GM21825 (cell line): ENCODE measurements at regions not wholly inside any gene's neighbourhood (a gene's known extent, or its start where the extent isn't known, plus 50 kb on each side); places are given as distances from the start of the nearest gene placed in this dataset.
"Not testable (repeated sequence)": the region's sequence is repeated elsewhere in the genome, so short reads cannot be mapped to it uniquely, and the experiment has no call there.

Experiments
- ATAC-seq: cut with Tn5 transposase; IDR thresholded peaks from one replicate; pipeline ENCODE4 v1.9.1; 2021; ENCODE audit warnings: mild to moderate bottlenecking, moderate library complexity; ENCODE audit not compliant: unreplicated experiment

DNA sequence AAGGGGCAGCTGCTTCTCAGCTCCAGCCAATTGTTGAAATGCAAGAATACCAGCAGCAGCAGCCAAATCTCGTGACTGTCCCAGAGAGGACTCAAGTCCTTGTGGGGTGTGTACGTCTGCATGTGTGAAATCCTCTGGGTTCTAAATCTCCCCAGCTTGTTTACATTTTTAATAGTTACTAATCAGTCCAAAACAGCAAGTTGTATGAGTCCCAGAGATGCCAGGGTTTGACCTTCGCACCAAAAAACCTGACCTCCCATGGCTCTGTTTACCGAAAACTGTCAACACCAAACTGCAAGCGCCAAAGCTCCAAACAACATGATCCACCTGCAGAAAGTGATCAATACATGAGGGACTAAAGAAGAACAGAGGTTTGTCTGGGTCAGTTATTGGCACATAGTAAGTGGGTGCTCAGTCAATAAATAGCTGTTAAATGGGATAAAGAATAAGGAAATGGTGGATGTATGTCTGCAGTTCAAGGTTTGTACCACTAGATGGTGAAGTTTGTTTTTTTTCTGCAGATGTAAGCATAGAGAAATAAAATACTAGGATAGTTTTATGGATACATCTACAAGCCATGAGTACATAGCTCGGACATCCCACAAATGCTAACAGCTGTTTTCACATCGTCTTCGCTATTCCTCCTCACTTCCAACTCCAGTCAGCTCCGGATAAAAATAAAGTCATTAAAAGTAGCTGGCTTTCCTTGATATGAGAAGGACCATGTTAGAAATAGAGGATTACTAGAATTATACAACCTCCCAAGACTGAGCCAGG lies 85.3 kb upstream of the ADRB2 start:
- ATAC-seq: peak; percentile 53

- not testable (repeated sequence) for ATAC-seq
These were observed 84.6 kb upstream of the ADRB2 start for GRCh38 chr5:148741766-148742165.

- not testable (repeated sequence) for ATAC-seq
These were observed 82.0 kb upstream of the ADRB2 start for GRCh38 chr5:148744380-148744779.

DNA sequence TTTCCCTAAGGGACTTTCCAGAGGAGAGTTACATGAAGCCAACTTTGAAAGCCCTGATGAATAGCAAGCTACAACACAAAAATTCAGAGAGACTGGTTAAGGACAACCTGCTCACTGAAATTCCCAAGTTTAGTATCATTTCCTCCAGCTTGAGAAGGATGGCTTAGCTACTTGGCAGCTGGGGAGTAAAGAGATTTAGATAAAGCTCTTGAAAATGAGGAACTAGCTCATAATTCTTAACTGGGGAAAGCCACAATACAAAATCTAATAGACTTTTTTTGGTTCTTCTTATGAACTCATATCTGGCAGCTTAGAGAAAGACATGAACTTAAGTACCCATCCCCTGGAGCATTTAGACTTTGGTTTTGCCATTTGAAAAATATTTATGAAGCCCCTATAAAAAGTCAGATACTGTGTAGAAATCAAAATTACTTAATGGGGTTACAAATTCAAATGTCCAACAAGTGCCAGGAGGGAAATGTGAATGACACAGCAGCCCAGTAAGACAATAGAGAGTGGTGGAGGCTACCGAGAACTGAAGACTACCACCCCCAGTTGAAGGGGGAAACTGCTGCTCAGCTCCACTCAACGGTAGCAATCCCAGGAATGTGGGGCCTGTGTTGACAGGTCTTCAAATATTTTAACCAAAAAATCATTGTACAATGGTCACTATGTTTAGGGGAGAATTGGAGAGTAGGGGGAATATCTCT lies 79.4 kb upstream of the ADRB2 start:
- ATAC-seq: peak; percentile 94

- ATAC-seq: no peak
These were observed 78.9 kb upstream of the ADRB2 start for GRCh38 chr5:148747536-148747906.

GRCh38 chr5:148748702-148749392 lies 77.6 kb upstream of the ADRB2 start:
- ATAC-seq: no peak

GRCh38 chr5:148750614-148751013 lies 75.8 kb upstream of the ADRB2 start:
- ATAC-seq: no peak

DNA sequence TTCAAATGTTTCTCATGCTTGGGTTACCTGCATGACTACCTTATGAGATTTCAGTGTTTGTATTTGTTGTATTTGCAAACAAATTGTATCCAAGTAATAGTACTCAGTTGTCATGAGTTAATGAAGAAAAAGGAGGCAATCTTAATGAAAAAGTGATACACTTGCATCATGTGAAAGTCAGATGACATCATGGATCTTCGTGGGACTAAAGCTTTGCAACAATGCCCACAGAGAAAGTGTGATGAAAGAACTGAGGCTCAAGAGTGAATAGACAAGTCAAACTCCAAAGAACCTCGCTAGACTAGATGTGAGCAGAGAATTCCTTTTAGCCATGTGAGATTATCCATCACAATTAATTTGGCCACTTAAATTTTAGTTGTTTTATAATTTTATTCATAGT lies 75.4 kb upstream of the ADRB2 start:
- ATAC-seq: no peak

GRCh38 chr5:148752375-148752774 lies 74.0 kb upstream of the ADRB2 start:
- ATAC-seq: not testable (repeated sequence)

DNA sequence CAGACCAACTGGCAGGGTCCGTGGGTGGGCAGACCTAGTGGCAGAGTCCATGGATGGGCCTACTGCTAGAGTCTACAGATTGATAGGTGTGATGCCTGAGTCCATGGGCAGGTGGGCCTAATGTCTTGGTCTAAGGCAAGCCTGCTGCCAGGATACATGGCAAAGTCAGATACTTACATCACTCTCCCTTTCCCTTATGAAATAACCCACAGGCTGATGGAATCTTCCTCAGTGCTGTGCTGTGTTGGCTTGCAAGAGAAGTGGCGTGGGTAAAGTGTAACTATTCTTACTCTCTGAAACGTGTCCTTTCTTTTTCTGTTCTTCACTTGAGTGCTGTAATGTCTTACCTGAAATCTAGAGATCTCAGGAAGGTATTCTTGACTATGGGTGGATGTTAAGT lies 67.3 kb upstream of the ADRB2 start:
- no peak for ATAC-seq

DNA sequence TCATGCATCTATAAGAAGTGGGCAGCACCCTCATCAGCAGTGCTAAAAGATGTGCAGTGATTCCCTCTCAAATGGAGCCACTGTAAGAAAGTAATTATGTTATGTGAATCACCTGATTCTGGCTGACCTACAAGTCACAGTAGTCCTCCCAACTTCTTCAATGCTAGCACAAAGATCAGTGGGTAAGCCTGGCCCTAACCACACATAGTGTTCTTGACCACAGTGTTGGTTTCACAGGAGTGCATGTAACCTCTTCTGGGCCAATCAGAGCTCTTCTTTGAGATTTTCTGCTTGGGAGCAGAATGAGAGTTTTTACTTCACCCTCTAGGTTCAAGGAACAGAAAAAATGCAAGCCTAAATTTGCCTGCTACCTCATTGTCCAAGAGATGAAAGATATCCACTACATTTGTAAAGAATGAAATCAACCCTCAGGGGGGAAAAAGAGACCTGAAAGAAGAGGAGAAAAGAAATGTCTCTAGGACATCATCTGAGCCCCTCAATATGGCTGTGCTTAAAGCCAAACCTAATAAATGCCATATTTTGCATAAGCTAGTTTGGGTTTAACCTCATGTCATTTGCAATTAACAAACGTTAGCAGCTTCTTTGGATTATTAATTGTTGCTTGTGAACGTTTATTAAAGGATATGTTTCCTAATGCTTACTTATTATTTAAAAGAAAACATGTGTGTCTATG lies 65.3 kb upstream of the ADRB2 start:
- peak; percentile 100 for ATAC-seq

DNA sequence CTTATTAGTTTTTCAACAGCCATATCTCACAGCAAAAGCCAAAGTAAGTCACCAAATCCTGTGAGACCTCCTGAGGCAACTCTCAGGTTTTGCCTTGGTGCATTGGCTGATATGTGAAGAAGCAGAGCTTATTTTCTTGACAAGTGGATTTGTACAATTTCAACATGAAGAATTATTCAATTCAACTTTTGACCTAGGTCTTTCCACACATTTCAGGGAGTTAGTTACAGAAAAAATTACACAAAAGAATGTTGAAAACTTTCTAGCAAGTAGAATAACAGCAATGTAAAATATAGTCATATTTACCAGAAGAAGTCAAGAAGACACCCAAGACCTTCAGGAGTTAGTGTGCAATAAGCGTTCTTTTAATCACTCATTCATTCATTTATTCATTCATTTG lies 62.4 kb upstream of the ADRB2 start:
- no peak for ATAC-seq

DNA sequence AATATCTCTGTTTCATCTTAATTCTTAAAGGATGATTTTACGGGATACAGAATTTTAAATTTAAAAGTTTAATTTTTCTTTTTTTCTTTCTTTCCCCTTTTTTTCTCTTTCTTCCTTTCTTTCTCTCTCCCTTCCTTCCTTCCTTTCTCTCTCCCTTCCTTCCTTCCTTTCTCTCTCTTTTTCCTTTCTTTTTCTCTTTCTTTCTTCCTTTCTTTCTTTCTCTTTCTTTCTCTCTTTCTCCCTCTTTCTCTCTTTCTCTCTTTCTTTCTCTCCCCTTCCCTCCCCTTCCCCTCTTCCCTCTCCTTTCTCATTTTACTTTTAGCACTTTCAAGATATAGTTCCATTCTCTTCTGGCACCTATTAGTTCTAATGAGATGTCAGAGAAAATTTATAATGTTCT lies 61.4 kb upstream of the ADRB2 start:
- no peak for ATAC-seq

- no peak for ATAC-seq
These were observed 57.5 kb upstream of the ADRB2 start for GRCh38 chr5:148768806-148769415.

GRCh38 chr5:148769941-148770340 lies 56.5 kb upstream of the ADRB2 start:
- ATAC-seq: no peak

GRCh38 chr5:148774313-148774712 lies 52.1 kb upstream of the ADRB2 start:
- no peak for ATAC-seq

GRCh38 chr5:148776261-148776660 lies 50.1 kb upstream of the ADRB2 start:
- ATAC-seq: no peak
